GM12878 (cell line): ENCODE measurements at regions not wholly inside any gene's neighbourhood (a gene's known extent, or its start where the extent isn't known, plus 50 kb on each side); places are given as distances from the start of the nearest gene placed in this dataset.

Source experiments
- ATAC-seq: fragments of 200-7000 bp; cut with Tn5 transposase; 3 replicates; pipeline ENCODE4 v1.9.1; 2020; ENCODE audit warnings: mild to moderate bottlenecking, moderate library complexity
- BruUV-seq: library from RNA; stranded (reverse); fragments of 400-500 nt; replicated peaks from 2 replicates; lab custom pipeline; 2021; lab: Mats Ljungman, UMichigan
- CTCF ChIA-PET: fragments of 300-600 bp; sonication (Branson Sonifier 250); formaldehyde crosslinking; extraction: SDS; loops from one replicate; lab custom pipeline; 2021; ENCODE audit warnings: inconsistent platforms; lab: Yijun Ruan, JAX
- POLR2A ChIA-PET: fragments of 350-600 bp; formaldehyde crosslinking; extraction: SDS; loops from one replicate; lab custom pipeline; 2021; ENCODE audit warnings: inconsistent platforms; lab: Charles Lee
- RAD21 ChIA-PET: fragments of 300-600 bp; sonication (Branson Sonifier 250); formaldehyde crosslinking; loops from one replicate; lab custom pipeline; 2023; ENCODE audit warnings: antibody characterized with exemption; ENCODE audit not compliant: unreplicated experiment; lab: Charles Lee
- SMC1A ChIA-PET: fragments of 300-600 bp; sonication (Branson Sonifier 250); formaldehyde crosslinking; loops from one replicate; lab custom pipeline; 2023; ENCODE audit not compliant: unreplicated experiment, uncharacterized antibody; lab: Charles Lee
- DNase-seq: peaks from one replicate; pipeline ENCODE4 v3.0.0-alpha.2; 2011; ENCODE audit warnings: low read depth, low spot score
- FAIRE-seq: peaks from 3 replicates; lab custom pipeline; 2011; peaks lifted over from hg19 to GRCh38; lab: Jason Lieb, UNC
- H2AFZ ChIP-seq: 2 replicates; pipeline ENCODE4 v1.6.0; 2011; ENCODE audit warnings: low read depth, low read length, control low read depth; ENCODE audit not compliant: control insufficient read depth
- H3K27ac ChIP-seq: 2 replicates; pipeline ENCODE4 v1.5.1; 2011; ENCODE audit warnings: control low read depth; ENCODE audit not compliant: control insufficient read depth, insufficient read depth
- H3K27me3 ChIP-seq, 2 experiments: replicated peaks in 1 of 2; 2 replicates each; pipeline versions ENCODE4 v1.6.0 to v1.6.1; 2011; ENCODE audit warnings: low read length in 1 of 2; ENCODE audit not compliant: control insufficient read depth in 2 of 2, insufficient read depth in 2 of 2
- H3K36me3 ChIP-seq, 2 experiments: 2 replicates each; pipeline ENCODE4 v1.5.1; 2011; ENCODE audit warnings: low read length in 1 of 2; ENCODE audit not compliant: control insufficient read depth in 2 of 2, insufficient read depth in 2 of 2
- H3K4me1 ChIP-seq: 2 replicates; pipeline ENCODE4 v1.6.1; 2011; ENCODE audit warnings: mild to moderate bottlenecking, low read length, moderate library complexity, mixed read lengths; ENCODE audit not compliant: control insufficient read depth, insufficient read depth
- H3K4me2 ChIP-seq: 2 replicates; pipeline ENCODE4 v1.6.0; 2011; ENCODE audit warnings: control low read depth; ENCODE audit not compliant: control insufficient read depth, insufficient read depth
- H3K4me3 ChIP-seq: fragments of 200-600 bp; sonication (generic); 2 replicates; pipeline ENCODE4 v1.5.1; 2016
- H3K79me2 ChIP-seq: 2 replicates; pipeline ENCODE4 v1.6.0; 2011; ENCODE audit warnings: low read length; ENCODE audit not compliant: control insufficient read depth, insufficient read depth
- H3K9ac ChIP-seq: 2 replicates; pipeline ENCODE4 v1.8.0; 2011; ENCODE audit warnings: low read length, control low read depth, mixed read lengths; ENCODE audit not compliant: control insufficient read depth, insufficient read depth
- H3K9me3 ChIP-seq: replicated peaks from 3 replicates; pipeline ENCODE4 v1.5.1; 2011; ENCODE audit warnings: mild to moderate bottlenecking, low read length; ENCODE audit not compliant: control insufficient read depth, insufficient read depth
- H4K20me1 ChIP-seq: 2 replicates; pipeline ENCODE4 v1.6.0; 2011; ENCODE audit not compliant: control insufficient read depth, insufficient read depth
- CBX5 ChIP-seq: sonication (generic); IDR thresholded peaks from 2 replicates; pipeline ENCODE4 v1.6.1; 2016; ENCODE audit warnings: low read depth, moderate library complexity, mild to moderate bottlenecking, inconsistent platforms
- ESRRA ChIP-seq: IDR thresholded peaks from 2 replicates; pipeline ENCODE4 v1.6.1; 2012; ENCODE audit warnings: mild to moderate bottlenecking, low read length, improper control_type of control experiment
- MEF2A ChIP-seq: IDR thresholded peaks from 2 replicates; pipeline ENCODE4 v1.6.1; 2011; ENCODE audit warnings: low read depth, mild to moderate bottlenecking, low read length, moderate library complexity; ENCODE audit not compliant: insufficient read depth
- MYB ChIP-seq: fragments of 150-350 bp; IDR thresholded peaks from 2 replicates; pipeline ENCODE4 v1.6.1; 2014; ENCODE audit warnings: mild to moderate bottlenecking, low read depth, low read length, borderline replicate concordance
- NBN ChIP-seq: fragments of 450-650 bp; IDR thresholded peaks from 2 replicates; pipeline ENCODE4 v1.6.1; 2016
- NR2C2 ChIP-seq: IDR thresholded peaks from 2 replicates; pipeline ENCODE4 v1.6.1; 2011; ENCODE audit warnings: borderline replicate concordance, low read depth; ENCODE audit not compliant: control insufficient read depth, insufficient read length
- POLR2A ChIP-seq: IDR thresholded peaks from 2 replicates; pipeline ENCODE4 v1.6.1; 2011; ENCODE audit warnings: low read depth, mild to moderate bottlenecking, low read length
- RAD21 ChIP-seq: IDR thresholded peaks from 2 replicates; pipeline ENCODE4 v1.6.1; 2011; ENCODE audit warnings: mild to moderate bottlenecking, low read depth, low read length, moderate library complexity; ENCODE audit not compliant: insufficient read depth
- SP1 ChIP-seq: IDR thresholded peaks from one replicate; pipeline ENCODE4 v1.6.1; 2011; ENCODE audit warnings: low read depth, low read length
- SPI1 ChIP-seq: IDR thresholded peaks from 2 replicates; pipeline ENCODE4 v1.6.1; 2011; ENCODE audit warnings: low read depth, mild to moderate bottlenecking, low read length, moderate library complexity, borderline replicate concordance; ENCODE audit not compliant: insufficient read depth
- SUPT20H ChIP-seq: IDR thresholded peaks from 2 replicates; pipeline ENCODE4 v1.6.1; 2011; ENCODE audit warnings: low read depth, mild to moderate bottlenecking, low read length, moderate library complexity, borderline replicate concordance; ENCODE audit not compliant: control insufficient read depth
- TCF12 ChIP-seq: IDR thresholded peaks from 2 replicates; pipeline ENCODE4 v1.6.1; 2011; ENCODE audit warnings: low read depth, mild to moderate bottlenecking, low read length
- WRNIP1 ChIP-seq: IDR thresholded peaks from 2 replicates; pipeline ENCODE4 v1.6.1; 2011; ENCODE audit warnings: low read depth, low read length, improper control_type of control experiment, borderline replicate concordance
- ZNF217 ChIP-seq: fragments of 450-650 bp; IDR thresholded peaks from 2 replicates; pipeline ENCODE4 v1.6.1; 2017; ENCODE audit warnings: antibody characterized with exemption, mild to moderate bottlenecking
- WGBS: methylation state at CpG from one replicate; pipeline ENCODE4 v1.1.6; 2016; ENCODE audit warnings: low lambda C conversion rate; ENCODE audit not compliant: insufficient replicate concordance, insufficient coverage; ENCODE audit errors: missing lambda C conversion rate; 5-methylcytosine and 5-hydroxymethylcytosine counted together
- in situ Hi-C: fragments of 300-500 bp; cut with MboI; formaldehyde crosslinking; loops from 9 replicates; pipeline ENCODE4 v1.14.3; 2018; ENCODE audit warnings: mixed read lengths
- intact Hi-C: fragments of 100-400 bp; cut with micrococcal nuclease; formaldehyde crosslinking; loops from one replicate; pipeline ENCODE4 v1.14.2; 2022; ENCODE audit not compliant: unreplicated experiment
- TF ChIP-seq, protein P1 (sequence below): IDR thresholded peaks from 2 replicates; pipeline ENCODE4 v1.6.1; 2012; ENCODE audit warnings: mild to moderate bottlenecking, low read depth, low read length
- TF ChIP-seq, protein P2 (sequence below): IDR thresholded peaks from 2 replicates; pipeline ENCODE4 v1.6.1; 2012; ENCODE audit warnings: low read depth, low read length, improper control_type of control experiment

GRCh38 chr6:119501798-119502483, 152.4 kb upstream of the MAN1A1 start:
- ChIA-PET SMC1A (interaction anchor here (1.0 to 1.1 kb wide), 2 partner anchors 47 to 204 kb away, joined by 3 read pairs; no protein-coding TSS in a partner anchor), CTCF (no interaction called here), POLR2A (interaction anchor here (1.5 kb wide), 1 partner anchor 38 kb away, joined by 3 read pairs; no protein-coding TSS in a partner anchor), RAD21 (no interaction called here)
- peaks cover 5% of the 10 kb centered on the region; the same call in 1 of the 2 replicates for H3K4me1 ChIP-seq
- in situ Hi-C loops (no loop called here), intact Hi-C loops (no loop called here)
- DNase-seq = peak; percentile 17
- peak; percentile 69 for FAIRE-seq
- H3K27me3 ChIP-seq = no peaks in the 10 kb centered on the region
- H3K9ac ChIP-seq = no peak overlapping the region
- ATAC-seq = peak; percentile 70
- H3K27ac ChIP-seq = no peak overlapping the region
- H3K4me3 ChIP-seq = no peak overlapping the region
- WGBS = 69% methylated on average over 4 of the region's 4 CpGs
- no peaks in the 10 kb centered on the region for H3K79me2 ChIP-seq
- no peaks in the 10 kb centered on the region for H4K20me1 ChIP-seq
- no peak overlapping the region for H3K4me2 ChIP-seq
- no peaks in the 10 kb centered on the region; the same call in 2 of the 3 replicates for H3K9me3 ChIP-seq
- H2AFZ ChIP-seq = no peak overlapping the region
- BruUV-seq = no TSS peak
- no peaks in the 10 kb centered on the region for H3K36me3 ChIP-seq
- TF ChIP-seq RAD21 (no peak), SPI1 (peak; percentile 81), SP1 (no peak), TCF12 (peak; percentile 26; the same call in 1 of the 2 replicates), NBN (no peak), SUPT20H (no peak), CBX5 (no peak), NR2C2 (no peak), POLR2A (no peak), ZNF217 (no peak), MEF2A (no peak), WRNIP1 (no peak), ESRRA (no peak), MYB (no peak)
- TF ChIP-seq, protein P1, sequence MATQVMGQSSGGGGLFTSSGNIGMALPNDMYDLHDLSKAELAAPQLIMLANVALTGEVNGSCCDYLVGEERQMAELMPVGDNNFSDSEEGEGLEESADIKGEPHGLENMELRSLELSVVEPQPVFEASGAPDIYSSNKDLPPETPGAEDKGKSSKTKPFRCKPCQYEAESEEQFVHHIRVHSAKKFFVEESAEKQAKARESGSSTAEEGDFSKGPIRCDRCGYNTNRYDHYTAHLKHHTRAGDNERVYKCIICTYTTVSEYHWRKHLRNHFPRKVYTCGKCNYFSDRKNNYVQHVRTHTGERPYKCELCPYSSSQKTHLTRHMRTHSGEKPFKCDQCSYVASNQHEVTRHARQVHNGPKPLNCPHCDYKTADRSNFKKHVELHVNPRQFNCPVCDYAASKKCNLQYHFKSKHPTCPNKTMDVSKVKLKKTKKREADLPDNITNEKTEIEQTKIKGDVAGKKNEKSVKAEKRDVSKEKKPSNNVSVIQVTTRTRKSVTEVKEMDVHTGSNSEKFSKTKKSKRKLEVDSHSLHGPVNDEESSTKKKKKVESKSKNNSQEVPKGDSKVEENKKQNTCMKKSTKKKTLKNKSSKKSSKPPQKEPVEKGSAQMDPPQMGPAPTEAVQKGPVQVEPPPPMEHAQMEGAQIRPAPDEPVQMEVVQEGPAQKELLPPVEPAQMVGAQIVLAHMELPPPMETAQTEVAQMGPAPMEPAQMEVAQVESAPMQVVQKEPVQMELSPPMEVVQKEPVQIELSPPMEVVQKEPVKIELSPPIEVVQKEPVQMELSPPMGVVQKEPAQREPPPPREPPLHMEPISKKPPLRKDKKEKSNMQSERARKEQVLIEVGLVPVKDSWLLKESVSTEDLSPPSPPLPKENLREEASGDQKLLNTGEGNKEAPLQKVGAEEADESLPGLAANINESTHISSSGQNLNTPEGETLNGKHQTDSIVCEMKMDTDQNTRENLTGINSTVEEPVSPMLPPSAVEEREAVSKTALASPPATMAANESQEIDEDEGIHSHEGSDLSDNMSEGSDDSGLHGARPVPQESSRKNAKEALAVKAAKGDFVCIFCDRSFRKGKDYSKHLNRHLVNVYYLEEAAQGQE = no peak
- TF ChIP-seq, protein P2, sequence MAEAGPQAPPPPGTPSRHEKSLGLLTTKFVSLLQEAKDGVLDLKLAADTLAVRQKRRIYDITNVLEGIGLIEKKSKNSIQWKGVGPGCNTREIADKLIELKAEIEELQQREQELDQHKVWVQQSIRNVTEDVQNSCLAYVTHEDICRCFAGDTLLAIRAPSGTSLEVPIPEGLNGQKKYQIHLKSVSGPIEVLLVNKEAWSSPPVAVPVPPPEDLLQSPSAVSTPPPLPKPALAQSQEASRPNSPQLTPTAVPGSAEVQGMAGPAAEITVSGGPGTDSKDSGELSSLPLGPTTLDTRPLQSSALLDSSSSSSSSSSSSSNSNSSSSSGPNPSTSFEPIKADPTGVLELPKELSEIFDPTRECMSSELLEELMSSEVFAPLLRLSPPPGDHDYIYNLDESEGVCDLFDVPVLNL = no peak
